AG10803 (cell line): ENCODE measurements at regions not wholly inside any gene's neighbourhood (a gene's known extent, or its start where the extent isn't known, plus 50 kb on each side); places are given as distances from the start of the nearest gene placed in this dataset.

Source experiments
- DNase-seq: peaks from one replicate; pipeline ENCODE4 v3.0.0; 2010; ENCODE audit warnings: low read depth
- H3K4me3 ChIP-seq: 2 replicates; pipeline ENCODE4 v1.5.1; 2011; ENCODE audit warnings: mild to moderate bottlenecking, low read length, control low read depth
- TF ChIP-seq, protein P1 (sequence below): conservative IDR thresholded peaks from 2 replicates; pipeline ENCODE4 v1.5.1; 2011; ENCODE audit warnings: mild to moderate bottlenecking, low read length, control low read depth, inconsistent platforms

DNA sequence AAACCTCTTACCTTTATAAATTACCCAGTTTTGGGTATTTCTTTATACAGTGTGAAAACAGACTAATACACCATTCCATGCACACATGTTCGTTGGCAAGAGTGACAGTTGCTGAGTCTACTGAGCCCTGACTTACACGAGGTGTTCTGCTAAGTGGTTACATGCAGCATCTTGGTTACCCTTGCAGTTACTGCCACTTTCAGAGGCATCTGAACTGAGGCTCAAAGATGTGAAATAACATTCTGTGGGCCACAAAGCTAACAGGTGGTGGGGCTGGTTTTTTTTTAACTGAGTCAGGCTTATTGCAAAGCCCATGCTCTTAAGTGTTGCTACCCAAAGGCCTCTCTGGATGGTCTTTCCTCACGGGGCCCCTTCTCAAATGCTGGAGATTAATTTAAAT, 54.4 kb upstream of the GTSF1L start:
- no peak for DNase-seq
- H3K4me3 ChIP-seq, result no peak overlapping the region
- TF ChIP-seq, protein P1, sequence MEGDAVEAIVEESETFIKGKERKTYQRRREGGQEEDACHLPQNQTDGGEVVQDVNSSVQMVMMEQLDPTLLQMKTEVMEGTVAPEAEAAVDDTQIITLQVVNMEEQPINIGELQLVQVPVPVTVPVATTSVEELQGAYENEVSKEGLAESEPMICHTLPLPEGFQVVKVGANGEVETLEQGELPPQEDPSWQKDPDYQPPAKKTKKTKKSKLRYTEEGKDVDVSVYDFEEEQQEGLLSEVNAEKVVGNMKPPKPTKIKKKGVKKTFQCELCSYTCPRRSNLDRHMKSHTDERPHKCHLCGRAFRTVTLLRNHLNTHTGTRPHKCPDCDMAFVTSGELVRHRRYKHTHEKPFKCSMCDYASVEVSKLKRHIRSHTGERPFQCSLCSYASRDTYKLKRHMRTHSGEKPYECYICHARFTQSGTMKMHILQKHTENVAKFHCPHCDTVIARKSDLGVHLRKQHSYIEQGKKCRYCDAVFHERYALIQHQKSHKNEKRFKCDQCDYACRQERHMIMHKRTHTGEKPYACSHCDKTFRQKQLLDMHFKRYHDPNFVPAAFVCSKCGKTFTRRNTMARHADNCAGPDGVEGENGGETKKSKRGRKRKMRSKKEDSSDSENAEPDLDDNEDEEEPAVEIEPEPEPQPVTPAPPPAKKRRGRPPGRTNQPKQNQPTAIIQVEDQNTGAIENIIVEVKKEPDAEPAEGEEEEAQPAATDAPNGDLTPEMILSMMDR, result no peak

DNA sequence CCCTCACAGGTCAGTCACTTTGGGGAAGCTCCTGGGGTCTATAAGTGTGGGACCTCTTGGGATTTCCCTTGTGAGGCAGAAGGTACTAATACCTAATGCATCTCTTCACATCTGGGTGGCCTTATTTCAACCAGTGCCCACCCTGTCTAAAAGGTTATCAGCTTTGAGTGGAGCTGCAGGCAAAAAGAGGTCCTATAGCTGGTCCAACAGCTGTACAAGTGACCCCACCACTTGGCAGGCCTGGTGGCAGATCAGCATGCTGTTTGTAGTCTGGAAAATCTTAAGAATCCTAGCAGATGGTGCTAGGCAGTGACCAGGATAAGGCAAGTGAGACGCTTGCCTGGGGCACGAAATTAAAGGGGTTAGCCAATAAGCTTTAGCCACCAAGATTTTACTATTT, 51.6 kb upstream of the GTSF1L start:
- H3K4me3 ChIP-seq, result no peak overlapping the region
- DNase-seq, result no peak
- TF ChIP-seq, protein P1, result no peak

DNA sequence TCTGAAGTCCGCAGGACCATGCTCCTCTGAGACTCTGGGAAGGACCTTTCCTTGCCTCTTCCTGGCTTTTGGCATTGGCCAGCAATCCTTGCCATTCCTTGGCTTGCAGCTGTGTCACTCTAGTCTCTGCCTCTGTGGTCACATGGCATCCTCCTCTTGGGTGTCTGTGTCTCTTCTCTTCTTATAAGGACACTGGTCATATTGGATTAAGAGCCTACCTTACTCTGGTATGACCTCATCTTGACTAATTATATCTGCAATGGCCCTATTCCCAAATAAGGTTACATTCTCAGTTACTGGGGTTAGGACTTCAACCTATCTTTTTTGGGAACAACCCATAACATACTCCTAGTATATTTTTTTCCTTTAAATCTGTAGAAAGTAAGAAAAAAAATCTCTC, 49.9 kb upstream of the GTSF1L start:
- TF ChIP-seq, protein P1, result no peak
- H3K4me3 ChIP-seq, result no peak overlapping the region
- no peak for DNase-seq
